Common myeloid progenitor, CD34-positive (primary cell): ENCODE measurements at regions not wholly inside any gene's neighbourhood (a gene's known extent, or its start where the extent isn't known, plus 50 kb on each side); places are given as distances from the start of the nearest gene placed in this dataset.
A peak's percentile ranks its signal among the peaks of the same experiment; 100 is the strongest.
"Not testable (repeated sequence)": the region's sequence is repeated elsewhere in the genome, so short reads cannot be mapped to it uniquely, and the experiment has no call there.

ENCODE experiments used
- CTCF ChIA-PET: fragments of 350-600 bp; sonication (Branson Sonifier 250); formaldehyde crosslinking; loops from one replicate; lab custom pipeline; 2021; ENCODE audit warnings: antibody characterized with exemption; lab: Charles Lee
- POLR2A ChIA-PET: fragments of 350-600 bp; sonication (Branson Sonifier 250); formaldehyde crosslinking; loops from one replicate; lab custom pipeline; 2021; ENCODE audit warnings: antibody characterized with exemption; lab: Charles Lee
- DNase-seq, 3 donors: peaks; one replicate each; pipeline versions ENCODE4 v3.0.0 to v3.0.0-alpha.2; 2013
- H3K27ac ChIP-seq, 2 experiments: 1 replicate in 1 of 2; 2 replicates in 1 of 2; pipeline ENCODE4 v1.7.0; 2013; ENCODE audit warnings: inconsistent platforms in 2 of 2, low read length in 2 of 2, mild to moderate bottlenecking in 2 of 2, low read depth in 1 of 2, moderate library complexity in 1 of 2; ENCODE audit not compliant: severe bottlenecking in 2 of 2, insufficient read depth in 1 of 2, poor library complexity in 1 of 2
- H3K27me3 ChIP-seq, 5 experiments: replicated peaks in 2 of 5; 1 replicate in 3 of 5; 2 replicates in 2 of 5; pipeline versions ENCODE4 v1.6.1 to v1.7.0; 2013; ENCODE audit warnings: low read length in 4 of 5, mild to moderate bottlenecking in 2 of 5, moderate library complexity in 2 of 5, inconsistent platforms in 1 of 5; ENCODE audit not compliant: insufficient read depth in 5 of 5, control insufficient read depth in 4 of 5
- H3K36me3 ChIP-seq, 4 experiments: 1 replicate in 2 of 4; 2 replicates in 2 of 4; pipeline versions ENCODE4 v1.6.1 to v1.7.0; 2013; ENCODE audit warnings: low read length in 3 of 4, control low read depth in 1 of 4, mild to moderate bottlenecking in 1 of 4; ENCODE audit not compliant: control insufficient read depth in 4 of 4, insufficient read depth in 4 of 4
- H3K4me1 ChIP-seq, 4 experiments: 1 replicate in 3 of 4; 2 replicates in 1 of 4; pipeline versions ENCODE4 v1.6.1 to v1.7.1; 2013; ENCODE audit warnings: low read length in 3 of 4, mild to moderate bottlenecking in 3 of 4, control low read depth in 1 of 4, inconsistent platforms in 1 of 4, moderate library complexity in 1 of 4; ENCODE audit not compliant: control insufficient read depth in 4 of 4, insufficient read depth in 4 of 4; ENCODE audit errors: control extremely low read depth in 1 of 4
- H3K4me3 ChIP-seq, 7 experiments: 1 replicate in 4 of 7; 2 replicates in 3 of 7; pipeline versions ENCODE4 v1.5.1 to v1.7.0; 2013; ENCODE audit warnings: mild to moderate bottlenecking in 7 of 7, low read length in 6 of 7, moderate library complexity in 6 of 7, inconsistent platforms in 2 of 7, low read depth in 2 of 7, control low read depth in 1 of 7; ENCODE audit not compliant: insufficient read depth in 4 of 7, control insufficient read depth in 1 of 7; ENCODE audit errors: extremely low read depth in 1 of 7
- H3K9me3 ChIP-seq, 5 experiments: 1 replicate in 4 of 5; 2 replicates in 1 of 5; pipeline versions ENCODE4 v1.6.1 to v1.7.1; 2013; ENCODE audit warnings: low read length in 4 of 5, mild to moderate bottlenecking in 2 of 5, inconsistent platforms in 1 of 5, low read depth in 1 of 5, moderate library complexity in 1 of 5; ENCODE audit not compliant: control insufficient read depth in 4 of 5, insufficient read depth in 2 of 5; ENCODE audit errors: control extremely low read depth in 1 of 5
- WGBS: methylation state at CpG from one replicate; pipeline ENCODE4 v1.1.5; 2013; ENCODE audit not compliant: insufficient coverage; 5-methylcytosine and 5-hydroxymethylcytosine counted together

GRCh38 chr10:22467393-22467792 lies 122.1 kb downstream of the SPAG6 start:
- H3K4me3 ChIP-seq, H3K9me3 ChIP-seq, H3K36me3 ChIP-seq, H3K27ac ChIP-seq, DNase-seq, CTCF ChIA-PET, H3K4me1 ChIP-seq: not testable (repeated sequence)
- H3K27me3 ChIP-seq, result peaks cover 0 to 22% (median 6%) of the 10 kb centered on the region in 5 experiments
- 80% methylated on average over 1 of the region's 4 CpGs for WGBS
- POLR2A ChIA-PET, result interaction anchor here (0.5 kb wide), 1 partner anchor 251 kb away, joined by 3 read pairs; no protein-coding TSS in a partner anchor

- CTCF ChIA-PET, result no interaction called here
Observed at GRCh38 chr10:22468570-22469320, 123.4 kb downstream of the SPAG6 start.

GRCh38 chr10:22473044-22473443 lies 127.7 kb downstream of the SPAG6 start:
- no peak for DNase-seq
- 79% methylated on average over 3 of the region's 6 CpGs for WGBS
- ChIA-PET CTCF (interaction anchor here (0.7 to 3.3 kb wide), 2 partner anchors 12 to 110 kb away, joined by 3 to 11 read pairs; no protein-coding TSS in a partner anchor), POLR2A (no interaction called here)
- H3K27me3 ChIP-seq, result peaks cover 19 to 78% (median 32%) of the 10 kb centered on the region in 5 experiments
- H3K4me3 ChIP-seq, result no peak overlapping the region
- H3K36me3 ChIP-seq, result no peaks in the 10 kb centered on the region
- H3K9me3 ChIP-seq, result peaks cover 0 to 2% (median 0%) of the 10 kb centered on the region in 5 experiments
- H3K4me1 ChIP-seq, result peaks cover 10 to 21% (median 17%) of the 10 kb centered on the region in 4 experiments
- no peak overlapping the region for H3K27ac ChIP-seq

More at GRCh38 chr10:22468570-22469320, 123.4 kb downstream of the SPAG6 start:
- H3K36me3 ChIP-seq, result no peaks in the 10 kb centered on the region
- peaks cover 2 to 35% (median 11%) of the 10 kb centered on the region in 5 experiments for H3K27me3 ChIP-seq
- no peak overlapping the region for H3K4me3 ChIP-seq
- POLR2A ChIA-PET, result no interaction called here
- WGBS, result 96% methylated on average over 2 of the region's 3 CpGs
- no peak for DNase-seq
- H3K27ac ChIP-seq, result no peak overlapping the region
- peaks cover 0 to 10% (median 4%) of the 10 kb centered on the region in 4 experiments for H3K4me1 ChIP-seq
- H3K9me3 ChIP-seq, result peaks cover 0 to 2% (median 0%) of the 10 kb centered on the region in 5 experiments

GRCh38 chr10:22473459-22473858 lies 128.2 kb downstream of the SPAG6 start:
- peaks cover 10 to 21% (median 17%) of the 10 kb centered on the region in 4 experiments for H3K4me1 ChIP-seq
- POLR2A ChIA-PET, result no interaction called here
- no peak overlapping the region for H3K4me3 ChIP-seq
- no CpG with 5 or more reads among the region's 3 CpGs for WGBS
- CTCF ChIA-PET, result interaction anchor here (0.6 to 3.3 kb wide), 2 partner anchors 12 to 745 kb away, joined by 3 to 11 read pairs; no protein-coding TSS in a partner anchor
- peaks cover 0 to 2% (median 0%) of the 10 kb centered on the region in 5 experiments for H3K9me3 ChIP-seq
- no peaks in the 10 kb centered on the region for H3K36me3 ChIP-seq
- no peak overlapping the region for H3K27ac ChIP-seq
- no peak for DNase-seq
- H3K27me3 ChIP-seq, result peaks cover 19 to 80% (median 32%) of the 10 kb centered on the region in 5 experiments

- Histone ChIP-seq H3K27me3 (peaks cover 19 to 74% (median 32%) of the 10 kb centered on the region in 5 experiments), H3K4me3 (peak overlapping the region; percentile 16 to 72 (median 54)), H3K9me3 (peaks cover 0 to 2% (median 0%) of the 10 kb centered on the region in 5 experiments), H3K4me1 (peaks cover 10 to 21% (median 17%) of the 10 kb centered on the region in 4 experiments), H3K27ac (no peak overlapping the region), H3K36me3 (no peaks in the 10 kb centered on the region)
- ChIA-PET POLR2A (interaction anchor here (1.4 kb wide), 1 partner anchor 39 kb away, joined by 3 read pairs; no protein-coding TSS in a partner anchor), CTCF (interaction anchor here (0.6 to 1.4 kb wide), 2 partner anchors 83 to 133 kb away, joined by 3 read pairs; no protein-coding TSS in a partner anchor)
- DNase-seq, result peak in 2 of 3 donors; percentile 47 to 56
- WGBS, result under 1% methylated on average over 91 of the region's 96 CpGs
Observed at GRCh38 chr10:22475651-22476600, 130.6 kb downstream of the SPAG6 start.

- Histone ChIP-seq H3K4me3 (peak overlapping the region in 6 of 7 experiments; percentile 37 to 72 (median 55)), H3K9me3 (peaks cover 0 to 2% (median 0%) of the 10 kb centered on the region in 5 experiments), H3K27ac (no peak overlapping the region), H3K36me3 (no peaks in the 10 kb centered on the region), H3K4me1 (peaks cover 10 to 21% (median 17%) of the 10 kb centered on the region in 4 experiments), H3K27me3 (peaks cover 19 to 72% (median 30%) of the 10 kb centered on the region in 5 experiments)
- WGBS, result 10% methylated on average over 51 of the region's 55 CpGs
- DNase-seq, result peak in 2 of 3 donors; percentile 40 to 48
- POLR2A ChIA-PET, result no interaction called here
- CTCF ChIA-PET, result interaction anchor here (1.0 kb wide), 1 partner anchor 480 kb away, joined by 3 read pairs; no protein-coding TSS in a partner anchor
Observed at GRCh38 chr10:22476601-22477321, 131.5 kb downstream of the SPAG6 start.
